ENCODE measurements at regions not wholly inside any gene's neighbourhood (a gene's known extent, or its start where the extent isn't known, plus 50 kb on each side); places are given as distances from the start of the nearest gene placed in this dataset.
"Not testable (repeated sequence)": the region's sequence is repeated elsewhere in the genome, so short reads cannot be mapped to it uniquely, and the experiment has no call there.

DNA sequence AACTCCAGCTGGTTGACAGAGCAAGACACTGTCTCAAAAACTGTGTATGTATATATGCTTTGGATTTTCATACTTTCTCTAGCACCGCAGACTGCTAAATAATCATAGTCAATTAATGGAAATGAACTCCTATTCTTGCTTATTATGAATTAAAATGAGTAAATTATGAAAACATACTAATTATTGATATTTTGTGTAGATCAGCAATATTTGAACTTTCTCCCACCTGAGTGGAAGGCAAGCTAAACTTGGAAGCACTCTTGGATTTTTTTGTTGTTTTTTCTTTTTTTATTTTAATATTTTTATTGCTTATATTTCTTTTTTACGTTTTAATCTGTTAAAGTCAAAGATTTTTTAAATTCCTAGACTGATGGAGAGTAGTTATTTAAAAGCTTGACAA is 201.7 kb downstream of the CDRT15L2 start:
- Histone ChIP-seq H3K9ac (ENCODE audit: insufficient read depth, low read length) (no peak overlapping the region), H3K27me3 (ENCODE audit: control insufficient read depth, insufficient read depth, low read length) (no peaks in the 10 kb centered on the region), H3K4me1 (ENCODE audit: control insufficient read depth, extremely low read depth, insufficient read depth, low read length) (no peaks in the 10 kb centered on the region), H2AFZ (ENCODE audit: low read length) (no peak overlapping the region), H3K4me3 (replicated peaks in 1 of 4; ENCODE audit: control extremely low read depth in 1 of 4, insufficient read depth in 1 of 4, low read depth in 3 of 4, low read length in 4 of 4) (no peak overlapping the region), H4K20me1 (ENCODE audit: control insufficient read depth, extremely low read depth, insufficient read depth, low read length) (no peaks in the 10 kb centered on the region), H3K9me3 (ENCODE audit: control insufficient read depth, insufficient read depth, low read depth, low read length) (no peaks in the 10 kb centered on the region), H3K4me2 (ENCODE audit: extremely low read depth, insufficient read depth, low read length) (no peak overlapping the region), H3K79me2 (ENCODE audit: control insufficient read depth, insufficient read depth, low read length) (no peaks in the 10 kb centered on the region), H3K36me3 (ENCODE audit: control insufficient read depth, insufficient read depth, low read length) (no peaks in the 10 kb centered on the region), H3K27ac (ENCODE audit: insufficient read depth, low read length) (no peak overlapping the region)
- DNase-seq (ENCODE audit: low read depth in 2 of 2) = no peak
- no peak for TF ChIP-seq CTCF (conservative IDR thresholded peaks at IDR 0.05 in 1 of 2, IDR thresholded peaks at IDR 0.05 in 1 of 2; ENCODE audit: low read depth in 1 of 2, low read length in 2 of 2)

- H4K20me1 ChIP-seq (ENCODE audit: control insufficient read depth, extremely low read depth, insufficient read depth, low read length); H3K27me3 ChIP-seq (ENCODE audit: control insufficient read depth, insufficient read depth, low read length); H2AFZ ChIP-seq (ENCODE audit: low read length); DNase-seq (ENCODE audit: low read depth in 2 of 2); H3K4me3 ChIP-seq (replicated peaks in 1 of 4; ENCODE audit: control extremely low read depth in 1 of 4, insufficient read depth in 1 of 4, low read depth in 3 of 4, low read length in 4 of 4); H3K9ac ChIP-seq (ENCODE audit: insufficient read depth, low read length); H3K79me2 ChIP-seq (ENCODE audit: control insufficient read depth, insufficient read depth, low read length); H3K36me3 ChIP-seq (ENCODE audit: control insufficient read depth, insufficient read depth, low read length); H3K4me1 ChIP-seq (ENCODE audit: control insufficient read depth, extremely low read depth, insufficient read depth, low read length); H3K4me2 ChIP-seq (ENCODE audit: extremely low read depth, insufficient read depth, low read length); H3K27ac ChIP-seq (ENCODE audit: insufficient read depth, low read length); H3K9me3 ChIP-seq (ENCODE audit: control insufficient read depth, insufficient read depth, low read depth, low read length): not testable (repeated sequence)
These were observed 202.3 kb downstream of the CDRT15L2 start for GRCh38 chr17:20781869-20782268.

- DNase-seq (ENCODE audit: low read depth in 2 of 2) = no peak
- H3K9me3 ChIP-seq (ENCODE audit: control insufficient read depth, insufficient read depth, low read depth, low read length) = no peaks in the 10 kb centered on the region
- H3K4me2 ChIP-seq (ENCODE audit: extremely low read depth, insufficient read depth, low read length) = no peak overlapping the region
- TF ChIP-seq CTCF (conservative IDR thresholded peaks at IDR 0.05 in 1 of 2, IDR thresholded peaks at IDR 0.05 in 1 of 2; ENCODE audit: low read depth in 1 of 2, low read length in 2 of 2) = no peak
- no peak for TF ChIP-seq EZH2 (IDR thresholded peaks at IDR 0.05; ENCODE audit: low read length, missing control alignments)
- H3K9ac ChIP-seq (ENCODE audit: insufficient read depth, low read length) = no peak overlapping the region
- H3K4me1 ChIP-seq (ENCODE audit: control insufficient read depth, extremely low read depth, insufficient read depth, low read length) = no peaks in the 10 kb centered on the region
- no peaks in the 10 kb centered on the region for H3K79me2 ChIP-seq (ENCODE audit: control insufficient read depth, insufficient read depth, low read length)
- H3K27me3 ChIP-seq (ENCODE audit: control insufficient read depth, insufficient read depth, low read length) = no peaks in the 10 kb centered on the region
- H2AFZ ChIP-seq (ENCODE audit: low read length) = no peak overlapping the region
- no peaks in the 10 kb centered on the region for H4K20me1 ChIP-seq (ENCODE audit: control insufficient read depth, extremely low read depth, insufficient read depth, low read length)
- H3K4me3 ChIP-seq (replicated peaks in 1 of 4; ENCODE audit: control extremely low read depth in 1 of 4, insufficient read depth in 1 of 4, low read depth in 3 of 4, low read length in 4 of 4) = no peak overlapping the region
- H3K36me3 ChIP-seq (ENCODE audit: control insufficient read depth, insufficient read depth, low read length) = no peaks in the 10 kb centered on the region
- no peak overlapping the region for H3K27ac ChIP-seq (ENCODE audit: insufficient read depth, low read length)
These were observed 203.6 kb downstream of the CDRT15L2 start for GRCh38 chr17:20783091-20783490.
